ENCODE measurements at regions not wholly inside any gene's neighbourhood (a gene's known extent, or its start where the extent isn't known, plus 50 kb on each side); places are given as distances from the start of the nearest gene placed in this dataset.

DNA sequence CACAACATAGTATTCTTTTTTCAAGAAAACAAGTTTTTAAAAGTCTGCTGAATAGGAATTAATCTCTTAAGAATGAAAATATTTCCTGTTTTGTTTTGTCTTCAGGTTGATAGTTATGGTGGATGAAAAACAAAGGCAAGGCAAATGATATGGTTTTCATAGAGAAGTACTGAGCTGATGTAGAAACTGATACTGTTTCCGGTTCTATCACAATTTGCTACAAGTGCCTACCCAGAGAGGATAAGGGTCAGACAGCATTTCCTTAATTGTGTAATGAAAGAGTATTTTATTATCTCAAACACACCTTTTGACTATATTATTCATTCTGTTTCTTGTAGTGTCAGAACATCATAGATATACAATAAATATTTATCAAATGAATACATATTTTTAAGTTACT, 836.3 kb downstream of the SQOR start:
- TF ChIP-seq, protein P1, sequence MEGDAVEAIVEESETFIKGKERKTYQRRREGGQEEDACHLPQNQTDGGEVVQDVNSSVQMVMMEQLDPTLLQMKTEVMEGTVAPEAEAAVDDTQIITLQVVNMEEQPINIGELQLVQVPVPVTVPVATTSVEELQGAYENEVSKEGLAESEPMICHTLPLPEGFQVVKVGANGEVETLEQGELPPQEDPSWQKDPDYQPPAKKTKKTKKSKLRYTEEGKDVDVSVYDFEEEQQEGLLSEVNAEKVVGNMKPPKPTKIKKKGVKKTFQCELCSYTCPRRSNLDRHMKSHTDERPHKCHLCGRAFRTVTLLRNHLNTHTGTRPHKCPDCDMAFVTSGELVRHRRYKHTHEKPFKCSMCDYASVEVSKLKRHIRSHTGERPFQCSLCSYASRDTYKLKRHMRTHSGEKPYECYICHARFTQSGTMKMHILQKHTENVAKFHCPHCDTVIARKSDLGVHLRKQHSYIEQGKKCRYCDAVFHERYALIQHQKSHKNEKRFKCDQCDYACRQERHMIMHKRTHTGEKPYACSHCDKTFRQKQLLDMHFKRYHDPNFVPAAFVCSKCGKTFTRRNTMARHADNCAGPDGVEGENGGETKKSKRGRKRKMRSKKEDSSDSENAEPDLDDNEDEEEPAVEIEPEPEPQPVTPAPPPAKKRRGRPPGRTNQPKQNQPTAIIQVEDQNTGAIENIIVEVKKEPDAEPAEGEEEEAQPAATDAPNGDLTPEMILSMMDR (IDR thresholded peaks at IDR 0.05): no peak
- no peak for TF ChIP-seq REST (IDR thresholded peaks at IDR 0.05; ENCODE audit: insufficient read depth in 1 of 2, low read depth in 2 of 2, low read length in 1 of 2)
- no peak for TF ChIP-seq POLR2AphosphoS5 (IDR thresholded peaks at IDR 0.05; ENCODE audit: low read depth, low read length)
- TF ChIP-seq SIN3A (IDR thresholded peaks at IDR 0.05; ENCODE audit: borderline replicate concordance, insufficient read depth, low read depth, low read length): no peak
- no peak for TF ChIP-seq TCF7L2 (IDR thresholded peaks at IDR 0.05; ENCODE audit: low read depth, low read length)
